ENCODE measurements at regions not wholly inside any gene's neighbourhood (a gene's known extent, or its start where the extent isn't known, plus 50 kb on each side); places are given as distances from the start of the nearest gene placed in this dataset.

DNA sequence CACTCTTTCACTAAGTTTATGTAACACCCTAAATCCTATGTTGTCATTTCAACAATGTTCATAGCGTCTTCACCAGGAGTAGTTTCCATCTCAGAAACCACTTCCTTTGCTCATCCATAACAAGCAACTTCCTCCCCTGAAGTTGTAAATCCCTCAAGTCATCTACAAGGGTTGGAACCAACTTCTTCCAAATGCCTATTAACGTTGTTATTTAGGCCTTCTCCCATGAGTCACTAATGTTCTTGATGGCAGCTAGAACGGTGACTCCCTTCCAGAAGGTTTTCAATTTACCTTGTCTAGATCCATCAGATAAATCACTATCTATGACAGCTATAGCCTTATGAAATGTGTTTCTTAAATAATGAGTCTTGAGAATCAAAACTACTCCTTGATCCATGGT lies 73.3 kb upstream of the TARS1 start:
- TF ChIP-seq JUNB (IDR thresholded peaks at IDR 0.05; ENCODE audit: unreplicated experiment) (no peak), POLR2AphosphoS5 (IDR thresholded peaks at IDR 0.05; ENCODE audit: low read depth) (no peak), CREB1 (CRISPR knock-in tag; IDR thresholded peaks at IDR 0.05; ENCODE audit: low read depth) (no peak), EZH2 (IDR thresholded peaks at IDR 0.05; ENCODE audit: low read depth, unreplicated experiment) (no peak), EZH2phosphoT487 (IDR thresholded peaks at IDR 0.05; ENCODE audit: unreplicated experiment) (no peak)
- TF ChIP-seq, protein P1, sequence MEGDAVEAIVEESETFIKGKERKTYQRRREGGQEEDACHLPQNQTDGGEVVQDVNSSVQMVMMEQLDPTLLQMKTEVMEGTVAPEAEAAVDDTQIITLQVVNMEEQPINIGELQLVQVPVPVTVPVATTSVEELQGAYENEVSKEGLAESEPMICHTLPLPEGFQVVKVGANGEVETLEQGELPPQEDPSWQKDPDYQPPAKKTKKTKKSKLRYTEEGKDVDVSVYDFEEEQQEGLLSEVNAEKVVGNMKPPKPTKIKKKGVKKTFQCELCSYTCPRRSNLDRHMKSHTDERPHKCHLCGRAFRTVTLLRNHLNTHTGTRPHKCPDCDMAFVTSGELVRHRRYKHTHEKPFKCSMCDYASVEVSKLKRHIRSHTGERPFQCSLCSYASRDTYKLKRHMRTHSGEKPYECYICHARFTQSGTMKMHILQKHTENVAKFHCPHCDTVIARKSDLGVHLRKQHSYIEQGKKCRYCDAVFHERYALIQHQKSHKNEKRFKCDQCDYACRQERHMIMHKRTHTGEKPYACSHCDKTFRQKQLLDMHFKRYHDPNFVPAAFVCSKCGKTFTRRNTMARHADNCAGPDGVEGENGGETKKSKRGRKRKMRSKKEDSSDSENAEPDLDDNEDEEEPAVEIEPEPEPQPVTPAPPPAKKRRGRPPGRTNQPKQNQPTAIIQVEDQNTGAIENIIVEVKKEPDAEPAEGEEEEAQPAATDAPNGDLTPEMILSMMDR (conservative IDR thresholded peaks at IDR 0.05; ENCODE audit: low read depth in 2 of 2): no peak
- TF ChIP-seq, protein P2, sequence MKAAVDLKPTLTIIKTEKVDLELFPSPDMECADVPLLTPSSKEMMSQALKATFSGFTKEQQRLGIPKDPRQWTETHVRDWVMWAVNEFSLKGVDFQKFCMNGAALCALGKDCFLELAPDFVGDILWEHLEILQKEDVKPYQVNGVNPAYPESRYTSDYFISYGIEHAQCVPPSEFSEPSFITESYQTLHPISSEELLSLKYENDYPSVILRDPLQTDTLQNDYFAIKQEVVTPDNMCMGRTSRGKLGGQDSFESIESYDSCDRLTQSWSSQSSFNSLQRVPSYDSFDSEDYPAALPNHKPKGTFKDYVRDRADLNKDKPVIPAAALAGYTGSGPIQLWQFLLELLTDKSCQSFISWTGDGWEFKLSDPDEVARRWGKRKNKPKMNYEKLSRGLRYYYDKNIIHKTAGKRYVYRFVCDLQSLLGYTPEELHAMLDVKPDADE (IDR thresholded peaks at IDR 0.05): no peak
- TF ChIP-seq, protein P3, sequence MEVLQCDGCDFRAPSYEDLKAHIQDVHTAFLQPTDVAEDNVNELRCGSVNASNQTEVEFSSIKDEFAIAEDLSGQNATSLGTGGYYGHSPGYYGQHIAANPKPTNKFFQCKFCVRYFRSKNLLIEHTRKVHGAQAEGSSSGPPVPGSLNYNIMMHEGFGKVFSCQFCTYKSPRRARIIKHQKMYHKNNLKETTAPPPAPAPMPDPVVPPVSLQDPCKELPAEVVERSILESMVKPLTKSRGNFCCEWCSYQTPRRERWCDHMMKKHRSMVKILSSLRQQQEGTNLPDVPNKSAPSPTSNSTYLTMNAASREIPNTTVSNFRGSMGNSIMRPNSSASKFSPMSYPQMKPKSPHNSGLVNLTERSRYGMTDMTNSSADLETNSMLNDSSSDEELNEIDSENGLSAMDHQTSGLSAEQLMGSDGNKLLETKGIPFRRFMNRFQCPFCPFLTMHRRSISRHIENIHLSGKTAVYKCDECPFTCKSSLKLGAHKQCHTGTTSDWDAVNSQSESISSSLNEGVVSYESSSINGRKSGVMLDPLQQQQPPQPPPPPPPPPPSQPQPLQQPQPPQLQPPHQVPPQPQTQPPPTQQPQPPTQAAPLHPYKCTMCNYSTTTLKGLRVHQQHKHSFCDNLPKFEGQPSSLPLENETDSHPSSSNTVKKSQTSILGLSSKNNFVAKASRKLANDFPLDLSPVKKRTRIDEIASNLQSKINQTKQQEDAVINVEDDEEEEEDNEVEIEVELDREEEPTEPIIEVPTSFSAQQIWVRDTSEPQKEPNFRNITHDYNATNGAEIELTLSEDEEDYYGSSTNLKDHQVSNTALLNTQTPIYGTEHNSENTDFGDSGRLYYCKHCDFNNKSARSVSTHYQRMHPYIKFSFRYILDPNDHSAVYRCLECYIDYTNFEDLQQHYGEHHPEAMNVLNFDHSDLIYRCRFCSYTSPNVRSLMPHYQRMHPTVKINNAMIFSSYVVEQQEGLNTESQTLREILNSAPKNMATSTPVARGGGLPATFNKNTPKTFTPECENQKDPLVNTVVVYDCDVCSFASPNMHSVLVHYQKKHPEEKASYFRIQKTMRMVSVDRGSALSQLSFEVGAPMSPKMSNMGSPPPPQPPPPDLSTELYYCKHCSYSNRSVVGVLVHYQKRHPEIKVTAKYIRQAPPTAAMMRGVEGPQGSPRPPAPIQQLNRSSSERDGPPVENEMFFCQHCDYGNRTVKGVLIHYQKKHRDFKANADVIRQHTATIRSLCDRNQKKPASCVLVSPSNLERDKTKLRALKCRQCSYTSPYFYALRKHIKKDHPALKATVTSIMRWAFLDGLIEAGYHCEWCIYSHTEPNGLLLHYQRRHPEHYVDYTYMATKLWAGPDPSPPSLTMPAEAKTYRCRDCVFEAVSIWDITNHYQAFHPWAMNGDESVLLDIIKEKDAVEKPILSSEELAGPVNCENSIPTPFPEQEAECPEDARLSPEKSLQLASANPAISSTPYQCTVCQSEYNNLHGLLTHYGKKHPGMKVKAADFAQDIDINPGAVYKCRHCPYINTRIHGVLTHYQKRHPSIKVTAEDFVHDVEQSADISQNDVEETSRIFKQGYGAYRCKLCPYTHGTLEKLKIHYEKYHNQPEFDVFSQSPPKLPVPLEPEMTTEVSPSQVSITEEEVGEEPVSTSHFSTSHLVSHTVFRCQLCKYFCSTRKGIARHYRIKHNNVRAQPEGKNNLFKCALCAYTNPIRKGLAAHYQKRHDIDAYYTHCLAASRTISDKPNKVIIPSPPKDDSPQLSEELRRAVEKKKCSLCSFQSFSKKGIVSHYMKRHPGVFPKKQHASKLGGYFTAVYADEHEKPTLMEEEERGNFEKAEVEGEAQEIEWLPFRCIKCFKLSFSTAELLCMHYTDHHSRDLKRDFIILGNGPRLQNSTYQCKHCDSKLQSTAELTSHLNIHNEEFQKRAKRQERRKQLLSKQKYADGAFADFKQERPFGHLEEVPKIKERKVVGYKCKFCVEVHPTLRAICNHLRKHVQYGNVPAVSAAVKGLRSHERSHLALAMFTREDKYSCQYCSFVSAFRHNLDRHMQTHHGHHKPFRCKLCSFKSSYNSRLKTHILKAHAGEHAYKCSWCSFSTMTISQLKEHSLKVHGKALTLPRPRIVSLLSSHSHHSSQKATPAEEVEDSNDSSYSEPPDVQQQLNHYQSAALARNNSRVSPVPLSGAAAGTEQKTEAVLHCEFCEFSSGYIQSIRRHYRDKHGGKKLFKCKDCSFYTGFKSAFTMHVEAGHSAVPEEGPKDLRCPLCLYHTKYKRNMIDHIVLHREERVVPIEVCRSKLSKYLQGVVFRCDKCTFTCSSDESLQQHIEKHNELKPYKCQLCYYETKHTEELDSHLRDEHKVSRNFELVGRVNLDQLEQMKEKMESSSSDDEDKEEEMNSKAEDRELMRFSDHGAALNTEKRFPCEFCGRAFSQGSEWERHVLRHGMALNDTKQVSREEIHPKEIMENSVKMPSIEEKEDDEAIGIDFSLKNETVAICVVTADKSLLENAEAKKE (CRISPR knock-in tag; IDR thresholded peaks at IDR 0.05): no peak

Measured in GM23338 (cell line).